ENCODE measurements at regions not wholly inside any gene's neighbourhood (a gene's known extent, or its start where the extent isn't known, plus 50 kb on each side); places are given as distances from the start of the nearest gene placed in this dataset.
"Not testable (repeated sequence)": the region's sequence is repeated elsewhere in the genome, so short reads cannot be mapped to it uniquely, and the experiment has no call there.

- no peaks in the 10 kb centered on the region for H3K36me3 ChIP-seq
- no peak overlapping the region for H3K4me3 ChIP-seq
- H3K9me3 ChIP-seq, result no peaks in the 10 kb centered on the region
- peaks cover 0 to 8% of the 10 kb centered on the region in 2 donors for H3K27me3 ChIP-seq
- no peak for DNase-seq
- TF ChIP-seq CTCF (IDR thresholded peaks at IDR 0.05), result no peak
- TF ChIP-seq POLR2A (IDR thresholded peaks at IDR 0.05), result no peak
- intact Hi-C loops (cut with DNase I; ENCODE audit: low total_unique reads), result no loop called here
- no peak overlapping the region for H3K27ac ChIP-seq
- H3K4me1 ChIP-seq, result no peaks in the 10 kb centered on the region
Measured at GRCh38 chr16:54734156-54734555, 196.5 kb upstream of the IRX5 start.

GRCh38 chr16:54727696-54728095, 203.0 kb upstream of the IRX5 start:
- DNase-seq; H3K27ac ChIP-seq; H3K4me1 ChIP-seq; H3K4me3 ChIP-seq; H3K27me3 ChIP-seq; H3K36me3 ChIP-seq; intact Hi-C loops (cut with DNase I; ENCODE audit: low total_unique reads); H3K9me3 ChIP-seq: not testable (repeated sequence)

- TF ChIP-seq POLR2A (IDR thresholded peaks at IDR 0.05) (no peak), CTCF (IDR thresholded peaks at IDR 0.05) (no peak)
- intact Hi-C loops (cut with DNase I; ENCODE audit: low total_unique reads), result no loop called here
- H3K36me3 ChIP-seq, result no peaks in the 10 kb centered on the region
- DNase-seq, result no peak
- no peaks in the 10 kb centered on the region for H3K27me3 ChIP-seq
- no peaks in the 10 kb centered on the region for H3K4me1 ChIP-seq
- H3K4me3 ChIP-seq, result no peak overlapping the region
- H3K27ac ChIP-seq, result no peak overlapping the region
- H3K9me3 ChIP-seq, result no peaks in the 10 kb centered on the region
Measured at GRCh38 chr16:54724346-54724925, 206.2 kb upstream of the IRX5 start.

DNA sequence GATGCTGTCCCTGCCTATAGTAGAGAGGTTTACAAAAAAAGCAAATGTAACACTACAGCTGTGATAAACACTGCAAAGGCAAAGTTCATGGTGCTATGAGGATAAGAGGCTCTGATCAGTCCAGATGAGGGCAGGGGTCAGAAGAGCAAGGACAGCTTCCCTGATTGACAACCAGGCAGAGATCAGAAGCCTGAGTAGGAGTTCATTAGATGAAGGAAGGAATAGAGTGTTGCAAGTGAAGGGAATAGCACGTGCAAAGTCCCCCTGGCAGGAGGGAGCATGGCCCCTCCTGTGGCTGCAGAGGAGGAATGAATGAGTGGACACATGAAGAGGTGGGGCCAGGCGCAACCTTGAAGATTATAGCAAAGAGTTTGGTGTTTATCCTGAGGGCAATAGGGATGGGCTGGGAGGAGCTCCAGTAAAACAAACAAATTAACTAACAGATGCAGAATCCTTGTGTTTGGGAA, 208.4 kb upstream of the IRX5 start:
- DNase-seq, result no peak
- no peak overlapping the region for H3K4me3 ChIP-seq
- H3K36me3 ChIP-seq, result no peaks in the 10 kb centered on the region
- TF ChIP-seq CTCF (IDR thresholded peaks at IDR 0.05) (no peak), POLR2A (IDR thresholded peaks at IDR 0.05) (no peak)
- intact Hi-C loops (cut with DNase I; ENCODE audit: low total_unique reads), result no loop called here
- H3K27me3 ChIP-seq, result no peaks in the 10 kb centered on the region
- no peak overlapping the region for H3K27ac ChIP-seq
- H3K4me1 ChIP-seq, result no peaks in the 10 kb centered on the region
- no peaks in the 10 kb centered on the region for H3K9me3 ChIP-seq

- TF ChIP-seq CTCF (IDR thresholded peaks at IDR 0.05) (no peak), POLR2A (IDR thresholded peaks at IDR 0.05) (no peak)
Measured at GRCh38 chr16:54720259-54720658, 210.4 kb upstream of the IRX5 start.

DNA sequence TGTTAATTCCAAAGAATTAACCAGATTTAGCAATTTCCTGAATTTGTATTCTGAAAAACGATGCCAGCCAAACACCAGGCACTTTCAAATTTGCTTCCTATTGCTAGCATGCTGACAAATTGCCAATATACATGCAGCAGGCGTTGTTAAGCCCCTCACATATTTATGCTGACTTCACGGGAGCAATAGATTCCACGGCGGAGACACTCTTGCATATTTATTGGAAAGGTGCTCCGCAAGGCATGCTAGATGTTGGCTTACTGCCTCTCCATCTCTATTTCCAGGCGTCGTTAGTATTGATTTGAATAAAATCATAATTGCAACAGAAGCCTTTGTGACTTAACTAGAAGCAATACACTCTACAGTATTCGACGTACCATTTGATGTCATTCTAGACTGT, 211.0 kb upstream of the IRX5 start:
- no peaks in the 10 kb centered on the region for H3K27me3 ChIP-seq
- intact Hi-C loops (cut with DNase I; ENCODE audit: low total_unique reads), result no loop called here
- no peaks in the 10 kb centered on the region for H3K9me3 ChIP-seq
- no peak for DNase-seq
- TF ChIP-seq CTCF (IDR thresholded peaks at IDR 0.05), result no peak
- no peak for TF ChIP-seq POLR2A (IDR thresholded peaks at IDR 0.05)
- no peaks in the 10 kb centered on the region for H3K4me1 ChIP-seq
- no peaks in the 10 kb centered on the region for H3K36me3 ChIP-seq
- no peak overlapping the region for H3K4me3 ChIP-seq
- H3K27ac ChIP-seq, result no peak overlapping the region

More at GRCh38 chr16:54720259-54720658, 210.4 kb upstream of the IRX5 start:
- Histone ChIP-seq H3K9me3 (no peaks in the 10 kb centered on the region), H3K27me3 (no peaks in the 10 kb centered on the region), H3K36me3 (no peaks in the 10 kb centered on the region), H3K4me3 (no peak overlapping the region), H3K27ac (no peak overlapping the region), H3K4me1 (no peaks in the 10 kb centered on the region)
- no peak for DNase-seq
- intact Hi-C loops (cut with DNase I; ENCODE audit: low total_unique reads), result no loop called here
